ENCODE measurements at regions not wholly inside any gene's neighbourhood (a gene's known extent, or its start where the extent isn't known, plus 50 kb on each side); places are given as distances from the start of the nearest gene placed in this dataset.
A peak's percentile ranks its signal among the peaks of the same experiment; 100 is the strongest.
"Not testable (repeated sequence)": the region's sequence is repeated elsewhere in the genome, so short reads cannot be mapped to it uniquely, and the experiment has no call there.

- DNase-seq (ENCODE audit: low read depth), result no peak
Measured at GRCh38 chr1:238451781-238452310, 561.1 kb upstream of the ZP4 start.

DNA sequence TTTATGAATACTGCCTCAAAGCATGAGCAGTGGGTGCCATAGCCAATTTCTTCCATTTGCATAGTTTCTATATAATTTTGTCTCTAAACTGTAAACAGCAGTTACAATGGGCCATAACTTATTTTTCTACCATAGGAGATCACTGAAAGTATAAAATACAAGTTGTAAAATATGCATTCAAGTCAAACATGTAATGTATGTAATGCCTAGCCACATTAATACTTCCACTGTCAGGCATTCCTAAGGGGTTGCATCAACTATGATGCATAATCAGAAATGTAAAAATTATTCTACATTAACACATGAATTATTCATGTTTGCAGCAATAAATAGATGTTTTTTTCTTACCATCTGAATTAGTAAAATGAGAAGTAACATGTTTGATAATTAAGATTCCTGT is 560.3 kb upstream of the ZP4 start:
- DNase-seq (ENCODE audit: low read depth), result no peak

- no peak for DNase-seq (ENCODE audit: low read depth)
Measured at GRCh38 chr1:238443687-238444086, 553.0 kb upstream of the ZP4 start.

DNA sequence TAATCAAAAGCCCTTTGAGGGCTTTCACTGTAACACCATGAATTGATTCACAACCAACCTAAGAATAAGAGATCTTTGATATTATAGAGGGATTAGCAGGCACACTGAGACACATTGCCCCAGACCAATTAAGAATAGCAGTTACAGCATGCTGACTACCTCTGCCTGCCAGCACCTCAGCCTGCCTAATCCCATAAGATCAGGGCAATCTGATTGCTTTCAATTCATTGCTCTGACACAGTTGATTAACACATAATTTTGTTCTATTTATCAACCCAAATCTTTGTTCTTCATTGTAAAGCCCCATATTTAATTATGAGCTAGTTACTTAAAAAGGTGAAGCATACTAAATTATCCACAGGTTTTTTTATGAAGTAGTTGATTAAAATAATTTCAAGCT is 548.8 kb upstream of the ZP4 start:
- no peak for DNase-seq (ENCODE audit: low read depth)

DNA sequence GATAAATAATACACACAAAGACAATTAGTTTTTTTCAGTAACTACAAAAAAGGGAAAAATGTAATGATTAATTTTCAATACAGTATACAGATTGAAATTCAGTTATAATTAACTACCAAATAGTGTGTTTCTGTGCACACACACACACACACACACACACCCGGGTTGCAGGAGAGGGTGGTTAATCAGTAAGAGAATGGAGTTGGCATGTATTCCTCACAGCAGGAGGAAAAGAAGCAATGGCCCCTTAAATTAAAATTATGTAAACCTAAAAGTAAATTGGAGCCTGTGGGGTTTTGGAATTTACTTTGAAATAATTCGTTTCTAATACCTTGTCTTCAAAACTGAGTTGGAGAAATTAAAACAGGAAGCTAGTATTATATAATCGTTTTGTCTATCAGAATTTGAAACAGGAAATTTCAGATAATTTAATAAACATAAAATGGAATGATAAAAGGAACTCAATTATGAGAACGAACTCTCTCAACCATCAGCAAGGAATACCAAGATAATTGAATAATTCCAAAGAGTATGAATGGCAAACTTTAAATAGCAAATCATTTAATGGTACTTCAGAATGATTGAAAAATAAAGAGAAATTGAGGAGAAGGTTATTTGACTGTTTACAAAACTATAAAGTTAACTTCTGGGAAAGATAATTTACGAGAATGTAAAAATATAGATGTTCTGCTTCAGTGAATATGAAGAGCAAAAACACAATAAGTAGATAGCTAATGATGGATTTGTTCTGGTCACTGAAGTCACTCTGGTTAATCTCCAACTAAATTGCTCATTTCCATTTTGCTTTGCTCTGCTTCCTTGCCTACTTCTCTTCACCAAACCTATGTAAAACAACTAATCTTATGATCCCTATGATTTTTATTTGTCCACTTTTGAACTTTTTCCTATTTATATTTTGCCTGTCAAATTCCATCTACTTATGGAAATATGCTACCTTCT is 547.9 kb upstream of the ZP4 start:
- no peak for DNase-seq (ENCODE audit: low read depth)

DNA sequence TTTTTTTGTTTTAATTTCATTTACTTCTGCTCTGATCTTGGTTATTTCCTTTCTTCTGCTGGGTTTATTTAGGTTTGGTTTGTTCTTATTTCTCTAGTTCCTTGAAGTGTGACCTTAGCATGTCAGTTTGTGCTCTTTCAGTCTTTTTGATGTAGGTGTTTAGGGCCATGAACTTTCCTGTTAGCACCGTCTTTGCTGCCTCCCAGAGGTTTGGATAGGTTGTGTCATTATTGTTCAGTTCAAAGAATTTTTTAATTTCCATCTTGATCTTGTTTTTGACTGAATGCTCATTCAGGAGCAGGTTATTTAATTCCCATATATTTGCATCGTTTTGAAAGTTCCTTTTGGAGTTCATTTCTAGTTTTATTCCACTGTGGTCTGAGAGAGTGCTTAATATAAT is 539.0 kb upstream of the ZP4 start:
- not testable (repeated sequence) for DNase-seq (ENCODE audit: low read depth)

DNA sequence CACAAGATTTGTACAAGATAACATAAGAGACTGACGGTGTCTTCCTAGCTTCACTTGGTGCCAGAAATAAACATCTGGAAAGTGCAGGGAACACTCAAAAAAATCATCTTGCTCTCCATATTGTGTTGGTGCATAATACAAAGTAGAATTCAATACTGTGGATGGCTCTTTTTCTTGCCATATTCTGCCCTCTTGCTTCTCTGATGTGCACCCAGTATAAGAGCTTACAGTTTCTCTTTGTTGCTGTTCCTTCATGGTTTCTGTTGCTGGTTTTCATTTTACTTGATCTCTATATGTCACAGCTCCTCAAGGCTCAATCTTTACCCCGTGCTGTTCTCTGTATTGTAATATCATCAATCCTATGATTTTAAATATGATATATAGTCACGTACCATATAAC is 528.5 kb upstream of the ZP4 start:
- DNase-seq (ENCODE audit: low read depth), result no peak

GRCh38 chr1:238409932-238410331 is 519.2 kb upstream of the ZP4 start:
- DNase-seq (ENCODE audit: low read depth), result peak; percentile 14

DNA sequence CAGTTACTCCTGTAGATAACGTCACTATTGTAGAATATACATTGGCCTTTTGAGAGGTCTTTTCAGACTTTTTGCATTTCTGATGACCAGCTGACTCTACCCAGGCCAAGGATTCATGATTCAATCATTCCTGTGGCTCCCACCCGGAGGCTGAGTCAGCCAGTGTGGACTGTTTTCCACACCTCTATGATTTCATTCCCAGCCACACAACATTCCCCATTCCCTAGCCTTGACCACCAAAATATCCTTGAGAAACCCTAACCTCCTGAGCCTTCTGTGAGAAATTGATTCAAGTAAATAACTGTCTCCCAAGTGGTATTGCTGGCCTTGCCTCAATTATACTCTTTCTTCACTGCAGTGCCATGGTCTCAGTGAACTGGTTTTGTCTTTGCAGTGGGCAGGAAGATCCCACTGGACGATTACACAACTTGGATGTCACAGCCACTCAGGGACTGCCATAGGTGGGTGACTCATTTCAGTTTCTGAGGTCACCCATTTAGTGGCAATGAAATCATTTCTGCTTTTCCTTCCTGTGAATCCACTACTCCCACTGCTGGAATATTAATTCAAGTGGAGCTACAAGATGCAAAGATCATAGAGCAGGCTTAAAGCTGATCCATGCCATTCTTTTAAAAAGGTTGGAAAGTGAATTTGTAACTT is 518.6 kb upstream of the ZP4 start:
- DNase-seq (ENCODE audit: low read depth), result peak; percentile 21

- no peak for DNase-seq (ENCODE audit: low read depth)
Measured at GRCh38 chr1:238408737-238409136, 518.0 kb upstream of the ZP4 start.

GRCh38 chr1:238406098-238406860 is 515.6 kb upstream of the ZP4 start:
- DNase-seq (ENCODE audit: low read depth), result no peak

GRCh38 chr1:238404921-238405320 is 514.2 kb upstream of the ZP4 start:
- DNase-seq (ENCODE audit: low read depth), result no peak

DNA sequence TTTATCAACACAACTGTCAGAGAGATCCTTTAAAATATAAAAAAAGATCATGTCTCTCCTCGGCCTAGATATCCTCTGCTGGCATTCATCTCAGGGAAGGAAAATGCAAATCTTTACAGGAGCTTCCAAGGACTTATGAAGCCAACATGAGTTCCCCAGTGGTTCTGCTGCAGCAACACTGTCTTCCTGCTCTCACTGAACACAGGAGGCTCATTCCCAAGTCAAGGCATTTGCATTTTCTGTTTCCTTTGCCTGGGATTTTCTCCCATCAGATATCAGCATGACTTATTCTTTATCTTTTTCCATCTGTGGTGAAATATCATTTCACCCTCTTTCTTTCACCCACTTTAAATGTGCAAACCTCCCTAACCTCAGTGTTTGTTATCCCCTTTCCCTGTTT is 513.8 kb upstream of the ZP4 start:
- no peak for DNase-seq (ENCODE audit: low read depth)

GRCh38 chr1:238401144-238401543 is 510.4 kb upstream of the ZP4 start:
- no peak for DNase-seq (ENCODE audit: low read depth)

- no peak for DNase-seq (ENCODE audit: low read depth)
Measured at GRCh38 chr1:238399558-238399957, 508.8 kb upstream of the ZP4 start.

- DNase-seq (ENCODE audit: low read depth), result no peak
Measured at GRCh38 chr1:238396140-238396539, 505.4 kb upstream of the ZP4 start.

- DNase-seq (ENCODE audit: low read depth), result no peak
Measured at GRCh38 chr1:238384381-238384780, 493.7 kb upstream of the ZP4 start.

DNA sequence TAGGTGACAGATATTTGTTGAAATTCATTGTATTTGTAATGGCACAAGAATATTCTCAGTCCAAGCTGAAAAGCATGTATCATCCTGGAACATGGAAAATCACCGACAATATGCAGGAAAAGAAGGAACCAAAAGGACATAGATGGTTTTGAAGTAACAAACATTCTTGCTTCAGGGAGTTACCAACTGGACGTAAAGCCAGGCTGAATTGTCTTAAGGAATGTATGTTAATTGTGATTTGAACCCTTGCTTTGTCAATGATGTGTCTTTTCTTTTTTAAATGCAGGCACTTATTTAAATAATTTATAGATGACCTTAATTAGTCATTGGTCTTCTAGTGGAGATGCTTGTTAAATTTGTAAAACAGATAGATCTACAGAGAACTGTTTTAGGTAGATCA is 489.4 kb upstream of the ZP4 start:
- no peak for DNase-seq (ENCODE audit: low read depth)

- DNase-seq (ENCODE audit: low read depth), result not testable (repeated sequence)
Measured at GRCh38 chr1:238379446-238379845, 488.7 kb upstream of the ZP4 start.

- no peak for DNase-seq (ENCODE audit: low read depth)
Measured at GRCh38 chr1:238377280-238377919, 486.7 kb upstream of the ZP4 start.

- DNase-seq (ENCODE audit: low read depth), result no peak
Measured at GRCh38 chr1:238370599-238370998, 479.9 kb upstream of the ZP4 start.
